H1 (cell line): ENCODE measurements at regions not wholly inside any gene's neighbourhood (a gene's known extent, or its start where the extent isn't known, plus 50 kb on each side); places are given as distances from the start of the nearest gene placed in this dataset.

Source experiments
- CTCF ChIA-PET: fragments of 300-600 bp; sonication (Branson Sonifier 250); formaldehyde crosslinking; loops from one replicate; lab custom pipeline; 2021; ENCODE audit not compliant: partially characterized antibody; lab: Charles Lee
- POLR2A ChIA-PET: fragments of 300-600 bp; sonication (Branson Sonifier 250); formaldehyde crosslinking; loops from one replicate; lab custom pipeline; 2021; ENCODE audit warnings: inconsistent platforms; ENCODE audit not compliant: partially characterized antibody; lab: Charles Lee
- DNase-seq, 2 experiments: peaks; one replicate each; pipeline versions ENCODE4 v3.0.0 to v3.0.0-alpha.2; 2010 to 2022; ENCODE audit warnings: low spot score in 2 of 2, low read depth in 1 of 2, mixed read lengths in 1 of 2
- FAIRE-seq: peaks from 2 replicates; lab custom pipeline; 2011; peaks lifted over from hg19 to GRCh38; lab: Jason Lieb, UNC
- H2AFZ ChIP-seq: 2 replicates; pipeline ENCODE4 v1.8.1; 2012; ENCODE audit warnings: low read length, inconsistent platforms
- H2AK5ac ChIP-seq: 2 replicates; pipeline ENCODE4 v1.6.1; 2013; ENCODE audit warnings: low read depth, low read length
- H2BK120ac ChIP-seq: replicated peaks from 2 replicates; pipeline ENCODE3; 2013; ENCODE audit warnings: low read depth, low read length, inconsistent platforms
- H2BK12ac ChIP-seq: 2 replicates; pipeline ENCODE4 v1.6.1; 2013; ENCODE audit warnings: low read depth, low read length
- H2BK15ac ChIP-seq: 2 replicates; pipeline ENCODE4 v1.6.1; 2013; ENCODE audit warnings: low read length
- H2BK20ac ChIP-seq: 2 replicates; pipeline ENCODE4 v1.6.1; 2013; ENCODE audit warnings: low read length
- H2BK5ac ChIP-seq: 2 replicates; pipeline ENCODE4 v1.6.1; 2013; ENCODE audit warnings: low read depth, low read length
- H3K14ac ChIP-seq: 2 replicates; pipeline ENCODE4 v1.6.1; 2013; ENCODE audit warnings: inconsistent platforms; ENCODE audit not compliant: insufficient read length
- H3K18ac ChIP-seq: 2 replicates; pipeline ENCODE4 v1.6.1; 2013; ENCODE audit warnings: low read length; ENCODE audit errors: extremely low read depth
- H3K23ac ChIP-seq: 2 replicates; pipeline ENCODE4 v1.6.1; 2013; ENCODE audit warnings: inconsistent platforms; ENCODE audit not compliant: insufficient read length
- H3K23me2 ChIP-seq: 2 replicates; pipeline ENCODE4 v1.6.1; 2013; ENCODE audit warnings: low read depth, low read length
- H3K27ac ChIP-seq: 2 replicates; pipeline ENCODE4 v1.6.1; 2011; ENCODE audit warnings: low read depth, low read length, inconsistent platforms
- H3K27me3 ChIP-seq, 4 experiments: replicated peaks in 1 of 4; 1 replicate in 1 of 4; 2 replicates in 3 of 4; pipeline versions ENCODE4 v1.6.1 to v1.8.1; 2011 to 2013; ENCODE audit warnings: low read length in 3 of 4, mild to moderate bottlenecking in 3 of 4, inconsistent platforms in 2 of 4, mixed read lengths in 2 of 4, moderate library complexity in 1 of 4; ENCODE audit not compliant: control insufficient read depth in 3 of 4, insufficient read depth in 3 of 4; ENCODE audit errors: extremely low read depth in 1 of 4
- H3K36me3 ChIP-seq, 4 experiments: 2 replicates each; pipeline versions ENCODE4 v1.6.1 to v1.8.1; 2011 to 2013; ENCODE audit warnings: mild to moderate bottlenecking in 4 of 4, low read length in 3 of 4, moderate library complexity in 2 of 4, control low read depth in 1 of 4, inconsistent platforms in 1 of 4; ENCODE audit not compliant: insufficient read depth in 4 of 4, control insufficient read depth in 2 of 4
- H3K4ac ChIP-seq: replicated peaks from 2 replicates; pipeline ENCODE3; 2013; ENCODE audit warnings: low read length, low read depth, mixed read lengths, inconsistent platforms; ENCODE audit not compliant: insufficient read length
- H3K4me1 ChIP-seq, 4 experiments: replicated peaks in 1 of 4; 1 replicate in 1 of 4; 2 replicates in 3 of 4; pipeline versions ENCODE4 v1.6.1 to v1.8.1; 2011 to 2013; ENCODE audit warnings: low read length in 3 of 4, inconsistent platforms in 2 of 4, mixed read lengths in 1 of 4; ENCODE audit not compliant: insufficient read depth in 4 of 4, control insufficient read depth in 3 of 4
- H3K4me2 ChIP-seq, 2 experiments: 2 replicates each; pipeline versions ENCODE4 v1.6.1 to v1.8.1; 2011 to 2013; ENCODE audit warnings: low read depth in 2 of 2, low read length in 2 of 2, control low read depth in 1 of 2, inconsistent platforms in 1 of 2, mild to moderate bottlenecking in 1 of 2; ENCODE audit not compliant: insufficient read depth in 1 of 2
- H3K4me3 ChIP-seq, 4 experiments: fragments of 200-600, 300-600 bp in 1 of 4; sonication (generic), shearing (Covaris generic), sonication (Bioruptor Twin) in 1 of 4; 2 replicates each; pipeline versions ENCODE4 v1.5.1 to v1.8.1; 2011 to 2016; ENCODE audit warnings: low read length in 4 of 4, low read depth in 3 of 4, control low read depth in 2 of 4, inconsistent platforms in 2 of 4, mild to moderate bottlenecking in 2 of 4, mixed read lengths in 1 of 4, moderate library complexity in 1 of 4; ENCODE audit not compliant: insufficient read depth in 2 of 4; ENCODE audit errors: extremely low read depth in 1 of 4
- H3K56ac ChIP-seq: replicated peaks from 2 replicates; pipeline ENCODE3; 2013; ENCODE audit warnings: low read depth, mild to moderate bottlenecking, mixed read lengths, low read length, inconsistent platforms; ENCODE audit not compliant: insufficient read length
- H3K79me1 ChIP-seq: 2 replicates; pipeline ENCODE4 v1.6.1; 2013; ENCODE audit warnings: low read depth, low read length, control low read depth
- H3K79me2 ChIP-seq, 2 experiments: 2 replicates each; pipeline versions ENCODE4 v1.6.1 to v1.8.1; 2012 to 2013; ENCODE audit warnings: low read length in 2 of 2, mild to moderate bottlenecking in 2 of 2, inconsistent platforms in 1 of 2; ENCODE audit not compliant: insufficient read depth in 2 of 2, control insufficient read depth in 1 of 2
- H3K9ac ChIP-seq, 4 experiments: replicated peaks in 1 of 4; 1 replicate in 1 of 4; 2 replicates in 3 of 4; pipeline versions ENCODE4 v1.6.1 to v1.8.1; 2011 to 2013; ENCODE audit warnings: low read depth in 3 of 4, low read length in 3 of 4, control low read depth in 2 of 4, mild to moderate bottlenecking in 2 of 4, moderate library complexity in 2 of 4, inconsistent platforms in 1 of 4; ENCODE audit errors: extremely low read depth in 1 of 4
- H3K9me3 ChIP-seq, 2 experiments: 2 replicates each; pipeline versions ENCODE4 v1.6.1 to v1.8.1; 2012 to 2013; ENCODE audit warnings: mild to moderate bottlenecking in 2 of 2, moderate library complexity in 2 of 2, control low read depth in 1 of 2, inconsistent platforms in 1 of 2, low read depth in 1 of 2, low read length in 1 of 2, mixed read lengths in 1 of 2; ENCODE audit not compliant: insufficient read depth in 2 of 2
- H4K20me1 ChIP-seq, 2 experiments: replicated peaks in 1 of 2; 2 replicates each; pipeline versions ENCODE3 to v1.8.1; 2011 to 2013; ENCODE audit warnings: inconsistent platforms in 2 of 2, low read length in 2 of 2, mild to moderate bottlenecking in 1 of 2; ENCODE audit not compliant: insufficient read depth in 2 of 2, control insufficient read depth in 1 of 2
- H4K5ac ChIP-seq: 2 replicates; pipeline ENCODE4 v1.6.1; 2013; ENCODE audit warnings: low read length, low read depth, mixed read lengths, inconsistent platforms; ENCODE audit not compliant: insufficient read length
- H4K8ac ChIP-seq: 2 replicates; pipeline ENCODE4 v1.8.0; 2013; ENCODE audit warnings: mild to moderate bottlenecking, moderate library complexity, low read length, inconsistent platforms; ENCODE audit not compliant: insufficient read depth; ENCODE audit errors: extremely low read depth
- H4K91ac ChIP-seq: replicated peaks from 2 replicates; pipeline ENCODE3; 2013; ENCODE audit warnings: low read length, mixed read lengths, inconsistent platforms; ENCODE audit not compliant: insufficient read length
- KDM5A ChIP-seq: fragments of 200-600 bp; IDR thresholded peaks from 2 replicates; pipeline ENCODE4 v1.7.1; 2012; ENCODE audit warnings: mild to moderate bottlenecking, low read length, inconsistent platforms, mixed read lengths
- MAFK ChIP-seq: IDR thresholded peaks from 2 replicates; pipeline ENCODE4 v1.6.1; 2012; ENCODE audit warnings: low read depth, mild to moderate bottlenecking, improper control_type of control experiment, low read length
- RNF2 ChIP-seq: fragments of 200-900, 300-1000 bp; sonication (generic); IDR thresholded peaks from 2 replicates; pipeline ENCODE4 v1.7.1; 2016; ENCODE audit warnings: borderline replicate concordance, low read depth, mild to moderate bottlenecking, antibody characterized with exemption, low read length; ENCODE audit not compliant: poor library complexity, severe bottlenecking; ENCODE audit errors: missing control alignments
- TBP ChIP-seq: IDR thresholded peaks from 2 replicates; pipeline ENCODE4 v1.6.1; 2011; ENCODE audit warnings: low read depth, low read length, improper control_type of control experiment
- TCF12 ChIP-seq: IDR thresholded peaks from 2 replicates; pipeline ENCODE4 v1.6.1; 2011; ENCODE audit warnings: low read depth, mild to moderate bottlenecking, low read length
- WGBS, 2 experiments: shearing (Covaris generic) in 1 of 2; methylation state at CpG; one replicate each; pipeline versions ENCODE4 v1.1.6 to v1.1.7; 2013 to 2015; ENCODE audit warnings: low lambda C conversion rate in 2 of 2, mixed read lengths in 2 of 2, inconsistent platforms in 1 of 2, low coverage in 1 of 2, missing lambda C conversion rate in 1 of 2; ENCODE audit not compliant: insufficient replicate concordance in 2 of 2, insufficient coverage in 1 of 2, insufficient read length in 1 of 2; ENCODE audit errors: extremely low coverage in 1 of 2, missing lambda C conversion rate in 1 of 2; 5-methylcytosine and 5-hydroxymethylcytosine counted together

- H3K9me3 ChIP-seq = no peaks in the 10 kb centered on the region
- no peak overlapping the region for H3K23ac ChIP-seq
- H3K56ac ChIP-seq = no peak overlapping the region
- no peaks in the 10 kb centered on the region for H3K79me2 ChIP-seq
- H3K9ac ChIP-seq = no peak overlapping the region
- no peak overlapping the region for H2AFZ ChIP-seq
- H3K23me2 ChIP-seq = no peaks in the 10 kb centered on the region
- no peak overlapping the region for H4K8ac ChIP-seq
- no peak overlapping the region for H2BK15ac ChIP-seq
- DNase-seq (no peak), FAIRE-seq (no peak)
- no peak overlapping the region for H2BK120ac ChIP-seq
- H4K91ac ChIP-seq = no peak overlapping the region
- no peaks in the 10 kb centered on the region for H4K20me1 ChIP-seq
- H4K5ac ChIP-seq = no peak overlapping the region
- no peaks in the 10 kb centered on the region for H3K79me1 ChIP-seq
- H2AK5ac ChIP-seq = no peak overlapping the region
- H3K4me2 ChIP-seq = no peak overlapping the region
- no peaks in the 10 kb centered on the region for H3K36me3 ChIP-seq
- H3K27me3 ChIP-seq = no peaks in the 10 kb centered on the region
- no peak overlapping the region for H3K4ac ChIP-seq
- CTCF ChIA-PET = no interaction called here
- H2BK5ac ChIP-seq = no peak overlapping the region
- no peak overlapping the region for H3K4me3 ChIP-seq
- H2BK20ac ChIP-seq = no peak overlapping the region
- no peak for TF ChIP-seq KDM5A
- no peak for TF ChIP-seq RNF2
- TF ChIP-seq MAFK = no peak
- TF ChIP-seq TCF12 = no peak
- no peak for TF ChIP-seq TBP
- H3K14ac ChIP-seq = no peak overlapping the region
- no peak overlapping the region for H3K18ac ChIP-seq
- no peaks in the 10 kb centered on the region for H3K4me1 ChIP-seq
- 90% methylated on average over 2 of the region's 2 CpGs; no CpG with 5 or more reads in 1 of the 2 experiments for WGBS, 2 experiments
- H3K27ac ChIP-seq = no peak overlapping the region
- POLR2A ChIA-PET = no interaction called here
- no peak overlapping the region for H2BK12ac ChIP-seq
Observed at GRCh38 chr5:105874316-105874715, 1796.4 kb downstream of the EFNA5 start.
